ENCODE measurements at regions not wholly inside any gene's neighbourhood (a gene's known extent, or its start where the extent isn't known, plus 50 kb on each side); places are given as distances from the start of the nearest gene placed in this dataset.
A peak's percentile ranks its signal among the peaks of the same experiment; 100 is the strongest.

GRCh38 chr9:93818827-93819472 is 136.2 kb downstream of the BARX1 start:
- Histone ChIP-seq H3K27me3 (ENCODE audit: control insufficient read depth, insufficient read depth, low read length) (peaks cover 2% of the 10 kb centered on the region), H3K36me3 (ENCODE audit: control insufficient read depth, insufficient read depth, low read length) (no peaks in the 10 kb centered on the region), H3K4me1 (ENCODE audit: control insufficient read depth, insufficient read depth, low read length) (no peaks in the 10 kb centered on the region), H3K27ac (ENCODE audit: low read length) (no peak overlapping the region), H3K4me3 (ENCODE audit: low read length) (no peak overlapping the region), H3K9me3 (ENCODE audit: control insufficient read depth, insufficient read depth, low read length) (no peaks in the 10 kb centered on the region)
- Mint-ChIP-seq H3K27ac (no peak overlapping the region), H3K36me3 (no peaks in the 10 kb centered on the region), H3K9me3 (no peaks in the 10 kb centered on the region), H3K4me3 (no peak overlapping the region), H3K4me1 (no peaks in the 10 kb centered on the region), H3K27me3 (ENCODE audit: low read depth in 2 of 2) (peaks cover 21 to 53% of the 10 kb centered on the region in 2 donors)
- DNase-seq (peak in 1 of 2 donors; percentile 14), ATAC-seq (no peak)
- WGBS (ENCODE audit: insufficient coverage), result 80% methylated on average over 17 of the region's 17 CpGs
- intact Hi-C loops (cut with micrococcal nuclease), result no loop called here
- no peak for TF ChIP-seq CTCF (IDR thresholded peaks at IDR 0.05)

- no peaks in the 10 kb centered on the region for H3K9me3 Mint-ChIP-seq
- H3K27ac ChIP-seq (ENCODE audit: low read length), result no peak overlapping the region
- no peak overlapping the region for H3K4me3 ChIP-seq (ENCODE audit: low read length)
- H3K27me3 Mint-ChIP-seq (ENCODE audit: low read depth in 2 of 2), result peaks cover 20 to 56% of the 10 kb centered on the region in 2 donors
- no peak for DNase-seq
- no peak overlapping the region for H3K27ac Mint-ChIP-seq
- no peaks in the 10 kb centered on the region for H3K4me1 ChIP-seq (ENCODE audit: control insufficient read depth, insufficient read depth, low read length)
- no peak overlapping the region for H3K4me3 Mint-ChIP-seq
- no peaks in the 10 kb centered on the region for H3K9me3 ChIP-seq (ENCODE audit: control insufficient read depth, insufficient read depth, low read length)
- intact Hi-C loops (cut with micrococcal nuclease), result no loop called here
- peaks cover 2% of the 10 kb centered on the region for H3K27me3 ChIP-seq (ENCODE audit: control insufficient read depth, insufficient read depth, low read length)
- no peak for ATAC-seq
- H3K4me1 Mint-ChIP-seq, result no peaks in the 10 kb centered on the region
- no peaks in the 10 kb centered on the region for H3K36me3 ChIP-seq (ENCODE audit: control insufficient read depth, insufficient read depth, low read length)
- TF ChIP-seq CTCF (IDR thresholded peaks at IDR 0.05), result no peak
- no peaks in the 10 kb centered on the region for H3K36me3 Mint-ChIP-seq
Measured at GRCh38 chr9:93818237-93818636, 136.9 kb downstream of the BARX1 start.

GRCh38 chr9:93815677-93816076 is 139.5 kb downstream of the BARX1 start:
- intact Hi-C loops (cut with micrococcal nuclease), result no loop called here
- Mint-ChIP-seq H3K36me3 (no peaks in the 10 kb centered on the region), H3K27ac (no peak overlapping the region), H3K9me3 (no peaks in the 10 kb centered on the region), H3K4me1 (no peaks in the 10 kb centered on the region), H3K27me3 (ENCODE audit: low read depth in 2 of 2) (peaks cover 19 to 34% of the 10 kb centered on the region in 2 donors), H3K4me3 (no peak overlapping the region)
- Histone ChIP-seq H3K36me3 (ENCODE audit: control insufficient read depth, insufficient read depth, low read length) (no peaks in the 10 kb centered on the region), H3K27ac (ENCODE audit: low read length) (no peak overlapping the region), H3K4me1 (ENCODE audit: control insufficient read depth, insufficient read depth, low read length) (no peaks in the 10 kb centered on the region), H3K27me3 (ENCODE audit: control insufficient read depth, insufficient read depth, low read length) (peaks cover 2% of the 10 kb centered on the region), H3K9me3 (ENCODE audit: control insufficient read depth, insufficient read depth, low read length) (no peaks in the 10 kb centered on the region), H3K4me3 (ENCODE audit: low read length) (no peak overlapping the region)
- 73% methylated on average over 4 of the region's 5 CpGs for WGBS (ENCODE audit: insufficient coverage)
- ATAC-seq, result no peak
- DNase-seq, result no peak
- no peak for TF ChIP-seq CTCF (IDR thresholded peaks at IDR 0.05)

- intact Hi-C loops (cut with micrococcal nuclease), result no loop called here
- DNase-seq (no peak), ATAC-seq (no peak)
- 71% methylated on average over 2 of the region's 4 CpGs for WGBS (ENCODE audit: insufficient coverage)
- Histone ChIP-seq H3K9me3 (ENCODE audit: control insufficient read depth, insufficient read depth, low read length) (no peaks in the 10 kb centered on the region), H3K27ac (ENCODE audit: low read length) (no peak overlapping the region), H3K27me3 (ENCODE audit: control insufficient read depth, insufficient read depth, low read length) (peaks cover 2% of the 10 kb centered on the region), H3K4me3 (ENCODE audit: low read length) (no peak overlapping the region), H3K36me3 (ENCODE audit: control insufficient read depth, insufficient read depth, low read length) (no peaks in the 10 kb centered on the region), H3K4me1 (ENCODE audit: control insufficient read depth, insufficient read depth, low read length) (no peaks in the 10 kb centered on the region)
- TF ChIP-seq CTCF (IDR thresholded peaks at IDR 0.05), result no peak
- Mint-ChIP-seq H3K27ac (no peak overlapping the region), H3K36me3 (no peaks in the 10 kb centered on the region), H3K9me3 (no peaks in the 10 kb centered on the region), H3K27me3 (ENCODE audit: low read depth in 2 of 2) (peaks cover 15 to 28% of the 10 kb centered on the region in 2 donors), H3K4me1 (no peaks in the 10 kb centered on the region), H3K4me3 (no peak overlapping the region)
Measured at GRCh38 chr9:93815135-93815534, 140.0 kb downstream of the BARX1 start.

All from natural killer cell (primary cell).